ENCODE measurements at regions not wholly inside any gene's neighbourhood (a gene's known extent, or its start where the extent isn't known, plus 50 kb on each side); places are given as distances from the start of the nearest gene placed in this dataset.

DNA sequence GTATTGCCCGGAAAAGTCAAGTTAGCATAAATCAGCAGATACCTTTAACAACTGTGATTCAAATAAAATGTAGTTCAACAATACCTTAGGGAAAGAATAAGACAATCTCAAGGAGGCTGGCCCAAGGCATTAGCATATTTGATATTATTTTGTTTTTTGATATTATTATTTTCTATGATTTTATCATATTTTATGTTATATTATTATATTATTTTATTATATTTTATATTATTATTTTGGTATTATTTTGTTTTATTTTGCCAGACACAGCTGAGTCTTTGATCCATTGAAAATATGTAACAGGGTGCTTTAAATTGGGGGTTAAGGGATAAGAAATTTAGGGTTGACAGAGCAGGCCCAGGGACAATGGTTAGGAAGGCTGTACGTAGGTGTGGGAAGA lies 607.9 kb upstream of the USP15 start:
- DNase-seq (ENCODE audit: low spot score) (no peak), ATAC-seq (no peak)

DNA sequence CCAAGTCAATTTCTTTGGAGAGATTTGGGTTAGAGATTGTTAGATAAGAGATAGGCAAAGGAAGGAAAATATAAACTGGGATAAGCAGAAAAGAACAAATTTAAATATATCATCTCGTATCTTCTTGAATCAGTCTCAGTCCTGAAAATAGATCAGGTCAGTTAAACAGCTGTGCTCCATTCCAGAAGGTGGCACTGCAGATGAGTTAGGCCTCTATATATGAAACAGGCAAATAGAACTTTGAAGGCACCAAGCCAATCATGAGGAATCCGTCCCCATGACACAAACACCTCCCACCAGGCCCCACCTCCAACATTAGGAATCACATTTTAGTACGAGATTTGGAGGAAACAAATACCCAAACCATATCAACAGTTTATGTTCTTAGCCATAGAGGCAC lies 605.5 kb upstream of the USP15 start:
- peak; percentile 95 for ATAC-seq
- no peak for DNase-seq (ENCODE audit: low spot score)

DNA sequence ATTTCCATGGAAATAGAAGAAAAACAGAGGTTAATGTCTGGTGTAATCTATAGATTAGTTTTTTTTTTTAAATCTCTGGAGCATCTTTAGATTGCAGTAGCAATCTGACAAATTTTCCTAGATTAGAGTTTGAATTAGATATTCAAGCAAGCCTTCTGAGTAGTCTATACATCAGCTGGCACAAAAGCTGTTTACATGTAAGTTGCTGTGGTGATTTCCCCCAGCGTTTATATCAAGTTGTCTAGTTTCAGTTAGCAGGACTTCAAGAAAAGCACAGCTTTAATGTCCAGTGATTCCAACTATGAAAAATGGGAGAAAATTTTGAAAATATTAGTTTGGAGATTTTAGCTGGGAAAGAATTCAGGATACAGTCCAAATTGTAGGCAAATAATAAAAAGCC lies 605.0 kb upstream of the USP15 start:
- DNase-seq (ENCODE audit: low spot score) (no peak), ATAC-seq (no peak)

DNA sequence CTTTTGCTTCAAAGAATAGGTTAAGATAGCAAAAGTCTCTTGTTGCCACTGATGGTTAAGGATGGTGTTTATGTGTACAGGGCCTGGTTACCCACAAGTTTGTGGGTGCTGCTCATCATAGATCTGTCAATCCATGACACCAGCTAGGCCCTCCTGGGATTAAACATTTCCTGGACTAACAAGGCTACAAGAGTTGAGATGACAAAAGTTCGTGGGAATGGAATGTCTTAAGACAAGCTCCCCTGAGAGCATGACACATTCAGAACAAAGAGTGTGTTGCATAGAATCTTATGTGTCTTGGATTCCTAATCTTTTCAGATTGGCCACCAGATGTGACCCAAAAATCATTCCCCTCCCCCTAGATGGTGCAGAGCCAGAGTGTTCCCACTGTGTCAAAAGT lies 592.5 kb upstream of the USP15 start:
- ATAC-seq (no peak), DNase-seq (ENCODE audit: low spot score) (no peak)

DNA sequence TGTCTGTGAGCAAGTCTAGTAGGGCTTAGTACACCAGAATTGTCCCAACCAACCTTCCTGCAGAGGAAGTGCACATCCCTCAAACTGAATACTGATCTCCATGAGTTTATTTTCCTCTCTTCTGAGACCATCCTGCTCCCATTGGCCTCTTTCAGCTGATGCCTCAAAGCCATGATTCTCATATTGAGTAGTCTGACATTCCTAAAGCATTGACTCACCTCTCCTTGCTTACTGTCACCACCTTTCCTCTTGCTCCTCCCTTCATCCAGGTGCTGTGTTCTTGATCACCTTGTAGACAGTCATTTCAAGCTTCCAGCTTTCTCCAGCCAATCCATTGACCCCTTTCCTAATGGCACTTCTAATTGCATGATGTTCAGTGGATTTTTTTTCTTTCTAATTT lies 583.7 kb upstream of the USP15 start:
- ATAC-seq = no peak
- DNase-seq (ENCODE audit: low spot score) = no peak

DNA sequence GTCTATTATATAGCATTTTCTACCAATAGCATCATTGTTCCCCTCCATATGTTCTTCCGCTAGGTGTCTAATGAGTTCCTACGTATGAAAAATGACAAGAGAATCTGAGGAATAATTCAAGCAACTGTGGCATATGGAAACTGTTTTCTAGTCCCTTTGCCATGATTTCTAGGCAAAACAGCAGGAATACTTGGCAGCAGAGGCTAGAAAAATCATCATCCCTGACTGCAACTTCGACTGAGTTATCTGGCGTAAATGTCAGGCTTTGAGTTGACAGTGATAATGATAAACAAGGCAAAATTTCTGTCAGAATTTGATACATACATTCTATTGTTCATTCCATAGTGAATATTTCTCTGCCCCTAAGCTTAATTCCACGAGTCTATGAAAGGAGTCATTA lies 572.8 kb upstream of the USP15 start:
- no peak for DNase-seq (ENCODE audit: low spot score)
- no peak for ATAC-seq

DNA sequence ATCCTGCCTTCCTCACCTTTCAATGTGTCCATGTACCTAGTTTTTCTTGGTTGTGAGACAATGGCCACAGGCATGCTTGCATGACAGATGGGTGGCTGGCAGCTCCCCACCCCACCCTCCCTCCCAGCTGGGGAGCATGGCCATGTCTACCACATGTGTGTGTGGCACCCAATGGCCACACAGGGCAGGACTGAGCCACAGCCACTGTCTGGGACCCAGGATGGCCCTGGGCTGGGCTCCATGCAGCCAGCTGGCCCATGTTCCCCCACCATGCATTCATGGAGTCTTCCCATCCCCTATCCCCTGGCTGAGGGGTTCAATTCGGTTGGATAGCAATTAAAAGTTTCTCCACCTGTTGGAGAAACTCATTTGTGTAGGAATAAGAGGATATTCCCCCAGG lies 566.0 kb upstream of the USP15 start:
- no peak for DNase-seq (ENCODE audit: low spot score)
- no peak for ATAC-seq

DNA sequence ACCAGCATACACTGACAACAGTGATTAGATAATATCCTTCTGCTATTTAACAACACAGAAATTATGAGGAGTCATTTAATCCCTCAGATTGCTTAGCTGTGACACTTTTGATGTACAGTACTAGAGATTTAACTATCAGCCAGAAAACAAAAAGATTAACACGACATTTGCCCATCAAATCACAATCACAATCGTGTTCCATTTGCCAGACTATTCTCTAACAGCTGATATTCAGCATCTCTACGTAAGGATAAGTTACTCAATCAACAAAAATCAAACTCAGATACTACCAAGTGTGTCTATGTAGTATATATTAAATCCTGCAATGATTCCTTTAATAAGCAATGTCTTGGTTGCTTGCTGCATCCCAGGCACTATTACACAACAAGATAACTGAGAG lies 558.7 kb upstream of the USP15 start:
- DNase-seq (ENCODE audit: low spot score) (no peak), ATAC-seq (no peak)

DNA sequence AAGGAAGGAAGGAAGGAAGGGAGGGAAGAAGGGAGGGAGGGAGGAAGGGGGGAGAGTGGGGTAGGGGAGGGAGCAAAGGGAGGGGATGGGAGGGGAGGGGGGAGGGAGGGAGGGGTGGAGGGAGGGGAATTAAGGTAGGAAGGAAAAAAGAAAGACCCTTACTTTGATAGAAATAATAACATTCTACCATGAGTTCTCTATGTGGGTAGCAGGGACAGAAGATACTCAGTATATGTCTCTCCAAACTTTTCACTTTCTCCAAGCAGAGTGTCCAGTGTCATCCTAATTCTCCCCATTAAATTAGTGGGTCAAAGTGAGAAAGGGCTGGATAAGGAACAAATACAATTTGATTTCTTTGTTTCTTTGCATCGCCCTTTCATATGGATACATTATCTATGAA lies 553.4 kb upstream of the USP15 start:
- DNase-seq (ENCODE audit: low spot score) (no peak), ATAC-seq (no peak)

DNA sequence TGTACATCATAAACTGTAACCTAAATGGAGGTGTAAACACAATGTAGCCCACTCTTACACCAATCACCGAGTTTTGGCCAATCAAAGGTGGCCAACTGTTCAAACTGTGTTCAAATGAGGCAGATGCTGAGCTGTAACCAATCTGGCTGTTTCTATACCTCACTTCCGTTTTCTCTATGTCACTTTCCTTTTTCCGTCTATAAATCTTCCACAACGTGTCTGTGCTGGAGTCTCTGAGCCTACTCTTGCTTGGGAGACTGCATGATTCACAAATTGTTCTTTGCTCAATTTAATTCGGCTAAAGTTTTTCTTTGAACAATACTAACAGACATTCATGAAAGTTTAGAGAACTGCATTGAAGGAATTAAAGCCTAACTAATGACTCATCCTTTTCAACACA lies 547.1 kb upstream of the USP15 start:
- DNase-seq (ENCODE audit: low spot score) = no peak
- no peak for ATAC-seq

DNA sequence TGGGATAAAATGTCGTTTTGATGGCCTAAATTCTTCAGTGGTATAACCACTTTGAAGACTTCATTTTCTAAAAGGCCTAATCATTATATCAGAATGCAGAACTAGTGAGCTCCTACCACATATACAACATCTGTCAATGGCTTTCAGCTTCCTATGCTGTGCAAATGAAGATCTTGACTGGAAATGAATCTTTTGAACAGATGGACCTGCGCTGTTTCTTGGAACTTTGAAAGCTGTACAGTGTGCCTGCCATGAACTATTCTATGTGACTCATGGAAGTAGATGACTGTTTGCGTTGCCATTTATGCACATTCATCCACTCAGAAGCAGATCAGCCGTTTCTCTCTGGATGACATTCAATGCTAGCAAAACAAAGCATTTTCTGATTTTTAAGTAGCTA lies 542.2 kb upstream of the USP15 start:
- DNase-seq (ENCODE audit: low spot score) (no peak), ATAC-seq (no peak)

DNA sequence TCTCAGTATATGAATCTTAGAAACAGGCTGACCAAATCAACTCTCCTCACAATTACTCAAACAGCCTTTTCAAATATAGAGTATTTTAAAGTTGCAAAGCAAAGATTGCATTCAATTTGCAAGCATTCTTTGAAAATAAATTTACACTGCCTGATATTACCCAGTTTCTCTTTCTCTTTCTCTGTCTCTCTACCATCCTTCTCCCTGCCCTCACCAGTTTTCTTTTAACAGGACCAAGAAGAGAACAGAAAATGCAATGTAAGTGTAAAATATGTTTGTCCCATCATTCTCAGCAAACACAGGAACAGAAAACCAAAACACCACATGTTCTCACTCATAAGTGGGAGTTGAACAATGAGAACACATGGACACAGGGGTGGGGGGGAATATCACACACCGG lies 520.3 kb upstream of the USP15 start:
- DNase-seq (ENCODE audit: low spot score) (no peak), ATAC-seq (no peak)

DNA sequence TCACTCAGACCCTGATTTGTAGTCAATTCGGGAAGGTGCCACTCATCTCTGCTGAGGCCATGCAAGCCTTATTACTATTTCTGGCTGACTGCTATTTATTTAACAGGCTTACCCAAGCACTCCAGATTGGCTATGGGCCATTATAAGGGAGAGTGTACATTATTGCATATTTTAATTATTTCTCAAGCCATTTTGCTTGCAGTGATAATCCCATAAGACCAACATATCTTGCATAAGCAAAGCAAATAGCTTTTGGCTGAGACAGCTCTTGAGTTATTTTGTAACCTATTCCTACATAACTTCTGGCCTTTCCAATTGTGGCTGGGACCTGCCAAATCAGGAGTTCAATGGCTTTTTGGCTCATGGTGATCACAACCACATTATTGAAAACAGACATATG lies 509.6 kb upstream of the USP15 start:
- DNase-seq (ENCODE audit: low spot score) = peak; percentile 46
- ATAC-seq = peak; percentile 90

DNA sequence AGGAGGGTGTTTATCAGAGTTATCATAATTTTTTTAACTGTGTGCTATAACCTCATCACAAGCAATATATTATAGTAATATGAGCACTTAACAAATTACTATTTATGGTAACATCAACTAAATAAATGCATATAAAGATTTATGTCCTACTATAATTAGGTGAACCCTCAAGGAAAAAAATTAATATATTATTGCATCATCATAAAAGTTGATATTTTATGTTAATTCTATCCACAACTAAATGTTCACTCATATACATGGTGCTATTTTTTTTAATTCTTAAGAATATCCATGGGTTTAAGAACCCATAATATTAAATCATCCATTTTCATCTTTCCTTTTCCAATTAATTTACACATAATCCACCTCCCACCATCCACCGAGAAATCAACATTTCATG lies 506.0 kb upstream of the USP15 start:
- ATAC-seq (no peak), DNase-seq (ENCODE audit: low spot score) (no peak)

DNA sequence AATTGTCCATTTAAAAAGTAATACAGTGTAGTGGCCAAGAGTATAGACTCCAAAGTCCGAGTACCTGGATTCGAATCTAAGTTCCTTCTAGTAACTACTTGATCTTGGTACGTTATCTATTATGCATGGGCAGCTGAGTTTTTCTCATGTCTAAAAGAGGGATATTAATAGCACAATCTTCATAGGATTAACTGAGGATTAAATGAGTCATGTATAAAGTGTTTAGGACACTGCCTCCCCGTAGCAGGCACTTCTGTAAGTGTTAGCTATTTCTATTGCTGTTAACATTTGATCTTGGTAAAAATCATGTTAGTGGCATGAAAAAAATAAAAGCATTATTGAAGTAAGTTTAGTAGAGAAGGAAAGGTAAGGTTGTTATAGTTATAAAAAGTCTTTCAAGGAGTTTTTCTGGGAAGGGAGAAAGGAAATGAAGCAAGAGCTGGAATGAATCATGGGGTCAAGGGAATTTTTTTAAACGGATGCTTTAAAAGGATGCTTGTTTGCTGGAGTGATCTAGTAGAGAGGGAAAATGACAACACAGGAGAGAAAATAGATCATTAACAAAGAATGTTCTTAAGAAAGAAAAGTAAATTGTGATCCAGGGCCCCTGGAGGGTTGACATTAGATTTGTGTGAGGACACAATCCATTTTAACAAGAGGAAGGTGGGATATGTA lies 502.2 kb upstream of the USP15 start:
- no peak for DNase-seq (ENCODE audit: low spot score)
- ATAC-seq = no peak

DNA sequence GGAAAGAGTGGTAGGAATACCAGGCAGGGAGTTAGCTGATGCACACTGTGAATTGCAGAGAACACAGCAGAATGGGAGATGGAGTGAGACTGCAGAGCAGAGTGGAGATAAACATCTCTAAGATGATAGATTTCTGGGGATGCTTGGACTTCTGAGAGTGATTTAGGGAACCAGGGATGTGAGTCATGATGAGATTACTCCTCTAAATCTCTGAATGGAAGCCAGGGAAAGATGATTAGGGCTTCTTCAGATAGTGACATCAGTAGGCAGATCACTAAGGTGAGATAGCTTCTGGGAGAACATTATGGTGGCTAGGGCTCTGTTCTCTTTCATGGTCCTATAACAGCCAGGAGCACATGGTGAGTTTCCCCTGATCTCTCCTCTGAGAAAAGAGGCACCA lies 501.5 kb upstream of the USP15 start:
- DNase-seq (ENCODE audit: low spot score) (no peak), ATAC-seq (no peak)

DNA sequence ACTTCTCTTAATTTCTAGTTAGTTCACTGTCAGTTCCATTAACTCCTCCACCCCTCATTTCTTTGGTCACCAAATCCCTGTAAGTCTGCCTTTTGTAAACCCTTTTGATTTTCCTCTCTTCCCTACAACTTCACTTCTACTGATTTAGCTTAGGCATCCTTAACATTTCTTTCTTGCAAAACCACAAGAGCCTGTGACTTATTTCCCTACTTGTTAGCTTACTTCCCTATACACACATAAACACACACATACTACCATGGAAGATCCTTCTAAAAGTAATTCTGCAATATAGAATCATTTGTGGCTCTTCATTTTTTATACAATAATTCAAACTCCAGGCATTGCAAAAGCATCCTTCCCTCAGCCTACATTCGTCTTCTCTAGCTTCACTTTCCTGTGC lies 494.3 kb upstream of the USP15 start:
- ATAC-seq (no peak), DNase-seq (ENCODE audit: low spot score) (no peak)

DNA sequence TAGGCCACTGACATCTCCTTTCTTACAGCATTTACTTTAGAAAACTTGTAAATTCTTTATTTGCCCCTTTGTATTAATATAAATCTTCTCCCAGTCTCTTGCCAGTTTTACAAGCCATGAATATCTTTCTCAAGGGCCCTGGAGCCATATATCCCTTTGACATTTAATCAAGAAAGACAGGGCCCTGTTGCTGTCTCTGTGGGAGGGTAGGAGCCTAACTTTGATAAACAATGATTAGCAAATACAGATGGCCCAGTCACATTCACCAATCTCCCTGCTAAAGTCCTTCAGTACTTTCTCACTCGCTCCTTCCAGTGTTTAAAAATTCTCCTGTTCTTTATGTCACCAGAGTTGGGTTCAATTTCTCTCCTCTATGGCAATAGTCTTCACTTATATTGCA lies 479.8 kb upstream of the USP15 start:
- no peak for DNase-seq (ENCODE audit: low spot score)
- no peak for ATAC-seq

DNA sequence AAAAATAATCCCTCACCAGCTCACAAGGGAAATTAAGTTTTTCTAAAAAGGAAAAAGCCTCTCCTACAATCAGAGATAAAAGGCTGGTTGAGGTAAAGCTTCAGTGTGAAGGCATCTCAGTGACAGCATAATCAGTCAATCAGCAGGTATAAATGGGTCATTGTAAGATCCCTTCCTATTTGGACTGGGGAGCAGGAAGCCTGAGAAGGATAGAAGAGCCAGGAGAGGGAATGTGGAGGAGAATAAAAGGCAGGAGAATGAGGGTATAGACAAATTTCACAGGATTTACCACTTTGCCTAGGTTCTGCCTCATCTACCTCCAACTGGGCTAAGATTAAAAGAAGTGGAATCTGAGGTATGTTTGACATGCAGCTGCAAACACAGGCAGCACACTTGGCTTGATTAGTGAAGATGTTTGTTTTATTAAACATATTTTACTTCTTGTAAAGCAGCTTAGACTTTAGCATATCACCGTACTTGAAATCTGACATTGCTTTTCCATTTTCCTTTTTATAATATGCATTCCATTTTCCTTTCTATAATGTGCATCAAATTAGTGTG lies 479.1 kb upstream of the USP15 start:
- DNase-seq (ENCODE audit: low spot score) = no peak

DNA sequence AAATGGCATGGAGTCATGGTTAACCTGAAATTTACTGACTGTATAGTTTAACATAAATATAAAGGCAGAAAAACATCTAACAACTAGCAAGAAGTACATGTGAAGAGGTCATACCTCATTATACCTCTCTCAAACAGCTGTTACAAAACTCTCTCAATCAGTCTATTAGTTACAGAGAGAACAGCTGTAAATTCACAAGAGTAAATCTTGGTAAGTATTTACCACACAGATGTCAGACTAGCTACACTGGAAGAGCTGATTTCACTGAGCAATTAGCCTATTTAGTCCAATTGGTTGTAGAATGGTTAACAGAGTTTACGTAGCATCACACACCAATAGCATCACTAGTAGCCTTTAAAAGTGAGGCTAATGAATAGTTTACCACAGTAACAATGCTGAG lies 463.4 kb upstream of the USP15 start:
- ATAC-seq = no peak

More for the DNA sequence above, 479.1 kb upstream of the USP15 start:
- ATAC-seq = no peak

DNA sequence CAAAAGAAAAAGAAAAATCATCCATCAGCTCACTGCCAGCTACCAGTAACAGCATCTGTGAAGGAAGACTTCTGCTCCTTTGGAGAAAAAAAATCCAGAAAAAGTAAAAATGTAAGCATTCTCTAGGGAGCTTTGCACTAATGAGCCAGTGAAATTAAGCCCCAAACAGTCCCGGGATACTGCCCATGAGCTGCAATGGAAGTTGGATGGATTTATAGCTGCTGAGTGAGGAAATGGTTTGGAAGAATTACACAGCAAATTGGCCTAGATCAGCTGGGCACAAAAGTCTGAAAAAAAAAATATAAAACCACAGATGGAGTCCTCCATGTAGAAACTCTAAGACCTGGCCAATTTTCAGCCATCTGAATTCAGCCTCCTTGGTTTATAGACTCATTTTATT lies 462.9 kb upstream of the USP15 start:
- ATAC-seq = no peak

More for the DNA sequence above, 463.4 kb upstream of the USP15 start:
- DNase-seq (ENCODE audit: low spot score) = no peak

DNA sequence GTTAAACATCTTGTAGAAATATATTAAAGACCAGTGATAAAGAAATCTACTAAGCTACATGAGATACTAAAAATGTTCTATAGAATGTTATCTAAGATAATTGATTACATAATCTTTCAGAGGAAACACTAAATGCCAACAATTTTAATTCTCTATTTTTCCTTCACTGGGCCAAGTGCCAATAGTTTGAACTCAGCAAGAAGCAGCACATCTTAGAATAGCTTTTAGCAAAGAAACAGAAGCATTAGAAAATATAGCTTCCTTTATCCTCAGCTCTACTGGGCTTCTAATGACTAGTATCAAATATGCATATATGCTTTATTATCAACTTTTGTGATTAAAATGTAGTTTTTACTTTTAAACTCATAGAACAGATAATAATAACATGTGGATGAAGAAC lies 461.4 kb upstream of the USP15 start:
- DNase-seq (ENCODE audit: low spot score) (no peak), ATAC-seq (no peak)

More for the DNA sequence above, 462.9 kb upstream of the USP15 start:
- no peak for DNase-seq (ENCODE audit: low spot score)

DNA sequence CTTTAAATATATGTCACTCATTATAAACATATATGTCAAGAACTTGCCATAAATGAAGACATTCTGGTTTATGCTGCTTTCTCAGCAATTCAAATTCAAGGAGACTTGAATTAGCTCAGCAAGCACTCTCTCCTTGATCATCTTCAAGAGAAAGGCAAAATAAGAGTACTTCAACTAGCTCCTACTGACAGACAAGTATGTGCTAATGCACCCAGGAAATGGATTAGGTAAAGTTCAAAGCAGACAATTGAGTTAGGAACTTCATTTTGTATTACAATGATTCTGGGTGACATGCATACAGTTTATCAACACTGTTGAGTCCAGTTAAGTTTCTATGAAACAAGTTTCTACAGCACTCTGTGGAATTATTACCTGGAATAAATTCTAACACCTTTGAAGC lies 455.9 kb upstream of the USP15 start:
- no peak for DNase-seq (ENCODE audit: low spot score)
- no peak for ATAC-seq

All from left lobe of liver (tissue), 2 donors.